GM12865 (cell line): ENCODE measurements at regions not wholly inside any gene's neighbourhood (a gene's known extent, or its start where the extent isn't known, plus 50 kb on each side); places are given as distances from the start of the nearest gene placed in this dataset.
"Not testable (repeated sequence)": the region's sequence is repeated elsewhere in the genome, so short reads cannot be mapped to it uniquely, and the experiment has no call there.

Experiments
- DNase-seq: peaks from one replicate; pipeline ENCODE4 v3.0.0; 2010; ENCODE audit warnings: low read depth
- H3K4me3 ChIP-seq: 2 replicates; pipeline ENCODE4 v1.5.1; 2011; ENCODE audit warnings: mild to moderate bottlenecking, low read depth, low read length, control low read depth
- TF ChIP-seq, protein P1 (sequence below): IDR thresholded peaks from 2 replicates; pipeline ENCODE4 v1.5.1; 2011; ENCODE audit warnings: low read length, control low read depth, low read depth, inconsistent platforms; ENCODE audit not compliant: insufficient read depth; ENCODE audit errors: missing control alignments

DNA sequence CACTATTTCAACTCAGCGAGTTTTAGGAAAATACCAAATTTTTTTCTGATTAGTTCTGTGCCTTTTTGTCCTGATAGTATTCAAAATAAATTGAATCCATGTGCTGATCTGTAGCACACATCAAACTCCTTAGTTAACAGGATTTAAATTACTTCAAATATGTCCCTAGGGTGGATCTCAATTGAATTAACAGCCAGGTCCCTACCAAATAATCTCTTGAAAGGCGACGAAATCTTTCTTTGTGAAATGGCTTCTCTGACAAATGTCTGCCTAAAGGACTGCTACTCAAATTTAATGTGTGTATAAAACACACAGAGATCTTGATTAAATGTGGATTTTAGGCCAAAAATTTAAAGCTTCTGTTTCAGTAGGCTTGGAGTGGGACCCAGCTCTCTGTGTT is 989.6 kb upstream of the KCND2 start:
- DNase-seq = no peak
- TF ChIP-seq, protein P1, sequence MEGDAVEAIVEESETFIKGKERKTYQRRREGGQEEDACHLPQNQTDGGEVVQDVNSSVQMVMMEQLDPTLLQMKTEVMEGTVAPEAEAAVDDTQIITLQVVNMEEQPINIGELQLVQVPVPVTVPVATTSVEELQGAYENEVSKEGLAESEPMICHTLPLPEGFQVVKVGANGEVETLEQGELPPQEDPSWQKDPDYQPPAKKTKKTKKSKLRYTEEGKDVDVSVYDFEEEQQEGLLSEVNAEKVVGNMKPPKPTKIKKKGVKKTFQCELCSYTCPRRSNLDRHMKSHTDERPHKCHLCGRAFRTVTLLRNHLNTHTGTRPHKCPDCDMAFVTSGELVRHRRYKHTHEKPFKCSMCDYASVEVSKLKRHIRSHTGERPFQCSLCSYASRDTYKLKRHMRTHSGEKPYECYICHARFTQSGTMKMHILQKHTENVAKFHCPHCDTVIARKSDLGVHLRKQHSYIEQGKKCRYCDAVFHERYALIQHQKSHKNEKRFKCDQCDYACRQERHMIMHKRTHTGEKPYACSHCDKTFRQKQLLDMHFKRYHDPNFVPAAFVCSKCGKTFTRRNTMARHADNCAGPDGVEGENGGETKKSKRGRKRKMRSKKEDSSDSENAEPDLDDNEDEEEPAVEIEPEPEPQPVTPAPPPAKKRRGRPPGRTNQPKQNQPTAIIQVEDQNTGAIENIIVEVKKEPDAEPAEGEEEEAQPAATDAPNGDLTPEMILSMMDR = no peak
- H3K4me3 ChIP-seq = no peak overlapping the region

GRCh38 chr7:119288416-119288815 is 984.6 kb upstream of the KCND2 start:
- TF ChIP-seq, protein P1 = no peak
- DNase-seq = no peak
- no peak overlapping the region for H3K4me3 ChIP-seq

DNA sequence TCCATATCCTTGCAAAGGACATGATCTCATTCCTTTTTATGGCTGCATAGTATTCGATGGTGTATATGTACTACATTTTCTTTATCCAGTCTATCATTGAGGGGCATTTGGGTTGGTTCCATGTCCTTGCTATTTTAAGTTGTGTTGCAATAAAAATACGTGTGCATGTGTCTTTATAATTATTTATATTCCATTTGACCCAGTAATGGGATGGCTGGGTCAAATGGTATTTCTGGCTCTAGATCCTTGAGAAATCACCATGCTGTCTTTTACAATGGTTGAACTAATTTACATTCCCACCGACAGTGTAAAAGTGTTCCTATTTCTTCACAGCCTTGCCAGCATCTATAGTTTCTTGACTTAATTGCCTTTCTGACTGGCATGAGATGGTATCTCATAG is 972.6 kb upstream of the KCND2 start:
- DNase-seq, H3K4me3 ChIP-seq: not testable (repeated sequence)

GRCh38 chr7:119320316-119320715 is 952.7 kb upstream of the KCND2 start:
- TF ChIP-seq, protein P1 = no peak
- no peak for DNase-seq
- no peak overlapping the region for H3K4me3 ChIP-seq

DNA sequence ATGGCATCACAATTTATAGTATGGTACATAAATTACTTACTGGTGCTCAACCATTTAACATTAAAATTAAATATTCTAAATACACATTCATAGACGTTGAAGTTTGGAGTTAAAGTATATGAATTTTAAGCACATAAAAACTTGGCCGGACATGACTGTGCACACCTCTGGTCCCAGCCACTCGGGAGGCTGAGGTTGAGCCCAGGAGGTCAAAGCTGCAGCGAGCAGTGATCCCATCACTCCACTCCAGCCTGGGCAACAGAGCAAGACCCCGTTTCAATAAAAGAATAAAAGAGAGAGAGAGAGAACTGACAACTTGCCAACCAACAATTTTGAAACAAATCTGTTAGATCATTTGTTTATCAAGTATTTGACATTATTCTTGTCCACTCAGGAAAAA is 943.3 kb upstream of the KCND2 start:
- no peak for DNase-seq
- TF ChIP-seq, protein P1 = no peak
- H3K4me3 ChIP-seq = no peak overlapping the region

- no peak for DNase-seq
- TF ChIP-seq, protein P1 = no peak
- H3K4me3 ChIP-seq = no peak overlapping the region
Observed at GRCh38 chr7:119335405-119335804, 937.6 kb upstream of the KCND2 start.

DNA sequence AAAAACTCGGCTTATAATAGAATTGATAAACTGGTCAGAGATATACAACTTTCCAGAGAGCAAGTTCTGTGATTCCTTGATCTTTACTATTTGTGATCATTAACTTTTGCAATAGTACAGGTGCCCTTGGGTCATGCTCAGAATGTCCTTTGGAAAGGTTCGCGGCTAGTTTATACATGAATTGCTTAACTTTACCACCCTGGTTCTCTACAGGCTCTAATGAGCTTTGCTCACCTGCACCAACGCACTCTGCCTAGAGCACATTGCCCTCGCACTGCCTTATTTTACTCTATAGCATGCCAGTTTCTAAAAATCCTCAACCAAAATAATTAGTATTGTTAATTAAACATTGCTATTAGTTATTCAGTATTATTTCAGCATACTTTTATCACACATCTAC is 931.2 kb upstream of the KCND2 start:
- no peak for DNase-seq
- TF ChIP-seq, protein P1 = no peak
- H3K4me3 ChIP-seq = no peak overlapping the region
